Astrocyte of the spinal cord (primary cell): ENCODE measurements at regions not wholly inside any gene's neighbourhood (a gene's known extent, or its start where the extent isn't known, plus 50 kb on each side); places are given as distances from the start of the nearest gene placed in this dataset.

Experiments
- DNase-seq: peaks from one replicate; pipeline ENCODE4 v3.0.0; 2011; ENCODE audit warnings: low read depth, low spot score
- H3K4me3 ChIP-seq: 2 replicates; pipeline ENCODE4 v1.5.1; 2011; ENCODE audit warnings: low read depth, mild to moderate bottlenecking, low read length, moderate library complexity
- CTCF ChIP-seq: IDR thresholded peaks from 2 replicates; pipeline ENCODE4 v1.5.1; 2012; ENCODE audit warnings: low read depth, mild to moderate bottlenecking, low read length, inconsistent platforms
- in situ Hi-C: cut with HindIII; loops from 2 replicates; pipeline ENCODE4 v1.10.0; 2017; ENCODE audit warnings: low sequenced_read_pairs

GRCh38 chr13:76029706-76030105 lies 393.6 kb downstream of the LMO7 start:
- no peak for DNase-seq
- in situ Hi-C loops = no loop called here
- TF ChIP-seq CTCF = no peak
- no peak overlapping the region for H3K4me3 ChIP-seq

DNA sequence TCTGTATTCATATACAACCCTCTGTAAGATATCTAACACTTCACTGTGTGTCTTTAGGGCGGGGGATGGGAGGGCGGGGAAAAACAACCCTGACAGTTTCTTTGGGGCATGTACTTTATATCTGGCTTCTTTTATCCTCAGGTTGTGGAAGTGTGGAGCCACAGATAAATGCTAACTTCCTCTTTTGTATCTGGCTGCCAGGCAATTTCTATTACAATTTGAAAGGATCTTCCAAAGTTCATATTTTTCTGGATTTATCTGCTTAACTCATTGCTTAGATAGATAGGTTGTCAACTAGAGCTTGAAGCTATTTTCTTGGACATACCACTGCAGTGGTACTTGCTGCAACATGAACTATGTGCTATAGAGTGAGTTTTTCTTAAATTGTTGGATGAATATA lies 393.0 kb downstream of the LMO7 start:
- H3K4me3 ChIP-seq = no peak overlapping the region
- no peak for TF ChIP-seq CTCF
- no peak for DNase-seq
- in situ Hi-C loops = no loop called here

GRCh38 chr13:76027131-76027530 lies 391.0 kb downstream of the LMO7 start:
- in situ Hi-C loops = no loop called here
- DNase-seq = no peak
- no peak overlapping the region for H3K4me3 ChIP-seq
- TF ChIP-seq CTCF = no peak

GRCh38 chr13:76025392-76025791 lies 389.3 kb downstream of the LMO7 start:
- in situ Hi-C loops = no loop called here

DNA sequence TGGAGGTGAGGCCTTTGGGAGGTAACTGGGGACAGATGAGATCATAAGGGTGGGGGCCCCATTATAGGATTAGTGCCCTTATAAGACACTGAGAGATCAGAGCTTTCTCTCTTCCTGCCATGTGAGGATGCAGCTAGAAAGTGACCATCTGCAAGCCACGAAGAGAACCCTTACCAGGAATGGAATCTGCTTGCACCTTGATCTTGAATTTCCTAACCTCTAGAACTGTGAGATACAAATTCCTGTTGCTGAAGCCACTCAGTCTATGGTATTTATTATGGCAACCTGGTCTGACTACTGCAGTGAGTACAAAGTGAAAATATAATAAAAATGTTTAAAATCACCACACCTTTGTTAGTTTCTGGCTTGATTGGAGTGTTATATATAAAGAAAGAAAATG lies 388.0 kb downstream of the LMO7 start:
- no peak for DNase-seq
- no peak overlapping the region for H3K4me3 ChIP-seq
- in situ Hi-C loops = no loop called here
- TF ChIP-seq CTCF = no peak

More at GRCh38 chr13:76025392-76025791, 389.3 kb downstream of the LMO7 start:
- TF ChIP-seq CTCF = no peak
- no peak overlapping the region for H3K4me3 ChIP-seq
- DNase-seq = no peak

GRCh38 chr13:76023652-76024051 lies 387.5 kb downstream of the LMO7 start:
- no peak overlapping the region for H3K4me3 ChIP-seq
- in situ Hi-C loops = no loop called here
- no peak for TF ChIP-seq CTCF
- peak; percentile 8 for DNase-seq

DNA sequence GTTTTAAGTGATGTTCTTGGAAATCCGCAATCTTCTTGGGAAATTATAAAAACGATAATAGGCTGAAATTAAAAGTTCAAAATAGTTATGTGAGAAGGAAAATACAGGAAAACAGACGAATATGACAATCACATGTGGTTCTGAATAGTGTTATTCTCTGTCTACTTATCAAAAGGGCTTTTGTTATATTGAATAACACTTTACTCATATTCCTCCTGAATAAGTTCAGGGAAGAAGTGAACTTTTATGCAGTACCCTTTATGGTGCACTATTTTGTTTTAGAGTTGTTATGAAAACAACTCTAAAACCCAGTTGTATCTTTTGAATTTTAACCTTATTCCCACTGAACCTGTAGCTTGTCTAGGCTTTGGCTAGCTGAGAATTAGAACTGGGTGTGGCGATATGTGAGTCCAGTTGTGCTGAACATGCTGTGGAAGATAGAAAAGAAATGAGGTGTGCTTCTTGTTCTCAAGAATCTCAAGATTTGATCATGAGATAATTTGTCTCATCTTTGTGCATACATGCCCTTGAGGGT lies 384.4 kb downstream of the LMO7 start:
- no peak for DNase-seq
- no peak overlapping the region for H3K4me3 ChIP-seq
- in situ Hi-C loops = no loop called here
- no peak for TF ChIP-seq CTCF
